HepG2 (cell line): ENCODE measurements at regions not wholly inside any gene's neighbourhood (a gene's known extent, or its start where the extent isn't known, plus 50 kb on each side); places are given as distances from the start of the nearest gene placed in this dataset.

ENCODE experiments used
- KDM2A ChIP-seq: sonication (generic); formaldehyde crosslinking; IDR thresholded peaks from 2 replicates; pipeline ENCODE4 v1.4.0; 2020; ENCODE audit warnings: low read depth, missing genetic modification reagents, borderline replicate concordance
- KIAA2018 ChIP-seq: sonication (generic); formaldehyde crosslinking; IDR thresholded peaks from 2 replicates; pipeline ENCODE4 v1.5.0; 2020; ENCODE audit warnings: mild to moderate bottlenecking, missing genetic modification reagents, borderline replicate concordance
- SAFB2 ChIP-seq: sonication (generic); formaldehyde crosslinking; IDR thresholded peaks from 2 replicates; pipeline ENCODE4 v1.5.1; 2020; ENCODE audit warnings: missing genetic modification reagents, low read depth, mild to moderate bottlenecking, borderline replicate concordance
- SUZ12 ChIP-seq: fragments of 150-350 bp; IDR thresholded peaks from 2 replicates; pipeline ENCODE4 v1.6.1; 2014; ENCODE audit warnings: low read depth, low read length
- ZNF430 ChIP-seq: sonication (generic); formaldehyde crosslinking; IDR thresholded peaks from 2 replicates; pipeline ENCODE4 v1.9.0; 2021; ENCODE audit warnings: mild to moderate bottlenecking, missing genetic modification reagents
- ZNF720 ChIP-seq: sonication (generic); formaldehyde crosslinking; IDR thresholded peaks from 2 replicates; pipeline ENCODE4 v1.4.0; 2020; ENCODE audit warnings: missing genetic modification reagents

GRCh38 chr2:242011516-242011915 is 142.0 kb downstream of the RTP5 start (continued):
- TF ChIP-seq KIAA2018 (CRISPR knock-in tag): no peak
- TF ChIP-seq KDM2A: no peak
- no peak for TF ChIP-seq ZNF720 (CRISPR knock-in tag)
- TF ChIP-seq SUZ12: no peak
- no peak for TF ChIP-seq SAFB2 (CRISPR knock-in tag)
- no peak for TF ChIP-seq ZNF430 (CRISPR knock-in tag)
